Muscle layer of colon (tissue), 2 donors: ENCODE measurements at regions not wholly inside any gene's neighbourhood (a gene's known extent, or its start where the extent isn't known, plus 50 kb on each side); places are given as distances from the start of the nearest gene placed in this dataset.

ENCODE experiments used
- H3K27ac ChIP-seq: one replicate; pipeline ENCODE4 v1.7.0; 2013; ENCODE audit warnings: low read depth, mild to moderate bottlenecking, low read length, moderate library complexity
- H3K27me3 ChIP-seq, 2 donors: one replicate each; pipeline ENCODE4 v1.7.0; 2013; ENCODE audit warnings: low read length in 2 of 2, mild to moderate bottlenecking in 2 of 2; ENCODE audit not compliant: insufficient read depth in 2 of 2, control insufficient read depth in 1 of 2
- H3K36me3 ChIP-seq: one replicate; pipeline ENCODE4 v1.7.0; 2013; ENCODE audit warnings: mild to moderate bottlenecking, low read length; ENCODE audit not compliant: insufficient read depth
- H3K4me1 ChIP-seq: one replicate; pipeline ENCODE4 v1.7.0; 2013; ENCODE audit warnings: mild to moderate bottlenecking, low read length; ENCODE audit not compliant: insufficient read depth
- H3K4me3 ChIP-seq, 2 donors: one replicate each; pipeline ENCODE4 v1.7.0; 2013; ENCODE audit warnings: low read length in 2 of 2, low read depth in 1 of 2, mild to moderate bottlenecking in 1 of 2, moderate library complexity in 1 of 2
- H3K9ac ChIP-seq: one replicate; pipeline ENCODE4 v1.7.0; 2013; ENCODE audit warnings: low read length
- H3K9me3 ChIP-seq: one replicate; pipeline ENCODE4 v1.7.0; 2013; ENCODE audit warnings: mild to moderate bottlenecking, low read length
- donor health status: abdominal sarcoma.
- donor health status: Adenocarcinoma of cecum.

- Histone ChIP-seq H3K36me3 (no peaks in the 10 kb centered on the region), H3K27me3 (peaks cover 0 to 20% of the 10 kb centered on the region in 2 donors), H3K4me1 (no peaks in the 10 kb centered on the region), H3K27ac (no peak overlapping the region), H3K4me3 (no peak overlapping the region), H3K9me3 (no peaks in the 10 kb centered on the region), H3K9ac (no peak overlapping the region)
These were observed 110.5 kb upstream of the GPR26 start for GRCh38 chr10:123555616-123556015.

- Histone ChIP-seq H3K4me1 (no peaks in the 10 kb centered on the region), H3K27me3 (peaks cover 0 to 16% of the 10 kb centered on the region in 2 donors), H3K27ac (no peak overlapping the region), H3K9ac (no peak overlapping the region), H3K9me3 (no peaks in the 10 kb centered on the region), H3K4me3 (no peak overlapping the region), H3K36me3 (no peaks in the 10 kb centered on the region)
These were observed 110.1 kb upstream of the GPR26 start for GRCh38 chr10:123556049-123556448.

GRCh38 chr10:123556736-123557135, 109.4 kb upstream of the GPR26 start:
- Histone ChIP-seq H3K27ac (no peak overlapping the region), H3K4me1 (no peaks in the 10 kb centered on the region), H3K9me3 (no peaks in the 10 kb centered on the region), H3K27me3 (peaks cover 0 to 12% of the 10 kb centered on the region in 2 donors), H3K36me3 (no peaks in the 10 kb centered on the region), H3K9ac (no peak overlapping the region), H3K4me3 (no peak overlapping the region)

- no peaks in the 10 kb centered on the region for H3K36me3 ChIP-seq
- no peak overlapping the region for H3K9ac ChIP-seq
- H3K27ac ChIP-seq = no peak overlapping the region
- peaks cover 0 to 9% of the 10 kb centered on the region in 2 donors for H3K27me3 ChIP-seq
- no peaks in the 10 kb centered on the region for H3K9me3 ChIP-seq
- H3K4me1 ChIP-seq = no peaks in the 10 kb centered on the region
- no peak overlapping the region for H3K4me3 ChIP-seq
These were observed 108.6 kb upstream of the GPR26 start for GRCh38 chr10:123557366-123558108.

GRCh38 chr10:123558651-123559050, 107.5 kb upstream of the GPR26 start:
- Histone ChIP-seq H3K27me3 (peaks cover 0 to 9% of the 10 kb centered on the region in 2 donors), H3K9me3 (no peaks in the 10 kb centered on the region), H3K36me3 (no peaks in the 10 kb centered on the region), H3K4me1 (no peaks in the 10 kb centered on the region), H3K27ac (no peak overlapping the region), H3K4me3 (no peak overlapping the region), H3K9ac (no peak overlapping the region)

- peaks cover 0 to 9% of the 10 kb centered on the region in 2 donors for H3K27me3 ChIP-seq
- no peaks in the 10 kb centered on the region for H3K36me3 ChIP-seq
- H3K27ac ChIP-seq = no peak overlapping the region
- H3K4me3 ChIP-seq = no peak overlapping the region
- H3K9ac ChIP-seq = no peak overlapping the region
- no peaks in the 10 kb centered on the region for H3K9me3 ChIP-seq
- no peaks in the 10 kb centered on the region for H3K4me1 ChIP-seq
These were observed 106.9 kb upstream of the GPR26 start for GRCh38 chr10:123559066-123559822.

- Histone ChIP-seq H3K4me1 (no peaks in the 10 kb centered on the region), H3K9me3 (no peaks in the 10 kb centered on the region), H3K4me3 (no peak overlapping the region), H3K27me3 (peaks cover 0 to 9% of the 10 kb centered on the region in 2 donors), H3K36me3 (no peaks in the 10 kb centered on the region), H3K9ac (no peak overlapping the region), H3K27ac (no peak overlapping the region)
These were observed 106.4 kb upstream of the GPR26 start for GRCh38 chr10:123559823-123560092.

GRCh38 chr10:123560301-123561140, 105.6 kb upstream of the GPR26 start:
- H3K27ac ChIP-seq = no peak overlapping the region
- H3K9ac ChIP-seq = no peak overlapping the region
- peaks cover 0 to 9% of the 10 kb centered on the region in 2 donors for H3K27me3 ChIP-seq
- no peaks in the 10 kb centered on the region for H3K4me1 ChIP-seq
- H3K36me3 ChIP-seq = no peaks in the 10 kb centered on the region
- no peaks in the 10 kb centered on the region for H3K9me3 ChIP-seq
- H3K4me3 ChIP-seq = no peak overlapping the region

GRCh38 chr10:123561141-123561440, 105.1 kb upstream of the GPR26 start:
- no peaks in the 10 kb centered on the region for H3K4me1 ChIP-seq
- H3K36me3 ChIP-seq = no peaks in the 10 kb centered on the region
- no peak overlapping the region for H3K27ac ChIP-seq
- no peaks in the 10 kb centered on the region for H3K9me3 ChIP-seq
- H3K9ac ChIP-seq = no peak overlapping the region
- no peak overlapping the region for H3K4me3 ChIP-seq
- H3K27me3 ChIP-seq = peaks cover 0 to 9% of the 10 kb centered on the region in 2 donors

GRCh38 chr10:123562387-123562786, 103.8 kb upstream of the GPR26 start:
- Histone ChIP-seq H3K9ac (no peak overlapping the region), H3K4me3 (no peak overlapping the region), H3K4me1 (no peaks in the 10 kb centered on the region), H3K27me3 (peaks cover 0 to 4% of the 10 kb centered on the region in 2 donors), H3K27ac (no peak overlapping the region), H3K9me3 (no peaks in the 10 kb centered on the region), H3K36me3 (no peaks in the 10 kb centered on the region)

GRCh38 chr10:123562811-123563580, 103.2 kb upstream of the GPR26 start:
- Histone ChIP-seq H3K4me3 (no peak overlapping the region), H3K36me3 (no peaks in the 10 kb centered on the region), H3K9ac (no peak overlapping the region), H3K9me3 (no peaks in the 10 kb centered on the region), H3K27ac (no peak overlapping the region), H3K4me1 (no peaks in the 10 kb centered on the region), H3K27me3 (peaks cover 0 to 6% of the 10 kb centered on the region in 2 donors)
